Cardiac fibroblast (primary cell): ENCODE measurements at regions not wholly inside any gene's neighbourhood (a gene's known extent, or its start where the extent isn't known, plus 50 kb on each side); places are given as distances from the start of the nearest gene placed in this dataset.

ENCODE experiments used
- DNase-seq, 2 donors: peaks; one replicate each; pipeline versions ENCODE4 v3.0.0 to v3.0.0-alpha.2; 2010; ENCODE audit warnings: low read depth in 2 of 2
- H3K4me3 ChIP-seq, 2 donors: replicated peaks in 1 of 2; 1 replicate in 1 of 2; 2 replicates in 1 of 2; pipeline ENCODE4 v1.5.1; 2011; ENCODE audit warnings: low read depth in 2 of 2, low read length in 2 of 2, mild to moderate bottlenecking in 2 of 2, moderate library complexity in 1 of 2
- TF ChIP-seq, protein P1 (sequence below): IDR thresholded peaks from one replicate; pipeline ENCODE4 v1.5.1; 2011; ENCODE audit warnings: low read depth, mild to moderate bottlenecking, low read length, inconsistent platforms

DNA sequence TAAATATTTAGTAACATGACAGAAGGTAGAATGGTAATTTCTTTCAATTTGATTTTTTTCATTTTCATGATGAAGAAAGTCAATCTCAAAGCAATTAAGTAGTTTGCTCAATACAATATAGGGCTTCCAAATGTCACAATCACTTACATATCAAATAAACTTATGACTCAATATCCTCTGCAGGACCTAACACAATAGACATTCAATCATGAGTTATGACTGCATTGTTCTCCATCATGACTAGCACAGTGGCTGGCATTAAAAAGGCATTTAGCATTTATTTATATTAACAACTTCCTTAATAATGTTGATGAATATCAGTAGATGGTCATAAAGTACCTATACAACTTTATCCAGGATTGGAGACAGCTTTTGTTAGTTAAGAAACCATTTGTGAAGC lies 1499.6 kb downstream of the EFNA5 start:
- DNase-seq: peak; percentile 18 to 82
- TF ChIP-seq, protein P1, sequence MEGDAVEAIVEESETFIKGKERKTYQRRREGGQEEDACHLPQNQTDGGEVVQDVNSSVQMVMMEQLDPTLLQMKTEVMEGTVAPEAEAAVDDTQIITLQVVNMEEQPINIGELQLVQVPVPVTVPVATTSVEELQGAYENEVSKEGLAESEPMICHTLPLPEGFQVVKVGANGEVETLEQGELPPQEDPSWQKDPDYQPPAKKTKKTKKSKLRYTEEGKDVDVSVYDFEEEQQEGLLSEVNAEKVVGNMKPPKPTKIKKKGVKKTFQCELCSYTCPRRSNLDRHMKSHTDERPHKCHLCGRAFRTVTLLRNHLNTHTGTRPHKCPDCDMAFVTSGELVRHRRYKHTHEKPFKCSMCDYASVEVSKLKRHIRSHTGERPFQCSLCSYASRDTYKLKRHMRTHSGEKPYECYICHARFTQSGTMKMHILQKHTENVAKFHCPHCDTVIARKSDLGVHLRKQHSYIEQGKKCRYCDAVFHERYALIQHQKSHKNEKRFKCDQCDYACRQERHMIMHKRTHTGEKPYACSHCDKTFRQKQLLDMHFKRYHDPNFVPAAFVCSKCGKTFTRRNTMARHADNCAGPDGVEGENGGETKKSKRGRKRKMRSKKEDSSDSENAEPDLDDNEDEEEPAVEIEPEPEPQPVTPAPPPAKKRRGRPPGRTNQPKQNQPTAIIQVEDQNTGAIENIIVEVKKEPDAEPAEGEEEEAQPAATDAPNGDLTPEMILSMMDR: no peak
- H3K4me3 ChIP-seq: no peak overlapping the region

DNA sequence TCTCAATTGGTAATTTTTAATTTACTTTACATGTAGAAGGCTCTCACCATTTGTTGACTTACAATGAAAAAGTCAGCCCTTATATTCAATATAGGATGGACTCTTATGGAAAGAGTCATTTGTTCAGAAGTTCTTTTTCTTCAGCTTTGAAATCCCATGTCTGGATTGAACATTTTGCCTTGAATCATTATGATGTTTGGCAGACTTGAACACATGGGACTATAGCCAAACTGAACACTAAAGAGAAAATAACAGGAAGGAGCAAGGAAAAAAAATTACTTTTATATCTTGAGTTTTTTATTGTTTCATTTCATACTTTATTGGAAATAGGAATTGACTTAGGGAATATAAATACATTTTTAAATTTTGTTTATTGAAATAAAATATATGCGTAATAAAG lies 1503.0 kb downstream of the EFNA5 start:
- peak; percentile 35 to 46 for DNase-seq
- H3K4me3 ChIP-seq: no peak overlapping the region
- TF ChIP-seq, protein P1: no peak

DNA sequence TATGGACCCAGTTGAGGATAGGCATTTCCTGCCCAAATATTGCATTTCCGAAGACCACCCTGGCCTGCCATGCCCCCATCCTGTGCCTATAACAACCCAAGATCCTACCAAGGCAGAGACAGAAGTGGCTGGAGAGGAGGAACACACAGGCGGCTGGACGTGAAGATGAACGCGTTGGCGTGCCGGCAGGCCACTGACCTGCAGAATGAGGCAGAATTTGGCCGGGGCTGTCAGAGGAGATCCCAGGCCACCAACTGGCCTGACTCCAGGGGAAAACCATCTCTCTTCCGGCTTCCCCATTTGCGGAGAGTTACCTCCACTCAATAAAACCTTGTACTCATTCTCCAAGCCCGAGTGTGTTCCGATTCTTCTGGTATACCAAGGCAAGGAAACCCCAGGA lies 1507.5 kb downstream of the EFNA5 start:
- TF ChIP-seq, protein P1: no peak
- H3K4me3 ChIP-seq: no peak overlapping the region
- no peak for DNase-seq

DNA sequence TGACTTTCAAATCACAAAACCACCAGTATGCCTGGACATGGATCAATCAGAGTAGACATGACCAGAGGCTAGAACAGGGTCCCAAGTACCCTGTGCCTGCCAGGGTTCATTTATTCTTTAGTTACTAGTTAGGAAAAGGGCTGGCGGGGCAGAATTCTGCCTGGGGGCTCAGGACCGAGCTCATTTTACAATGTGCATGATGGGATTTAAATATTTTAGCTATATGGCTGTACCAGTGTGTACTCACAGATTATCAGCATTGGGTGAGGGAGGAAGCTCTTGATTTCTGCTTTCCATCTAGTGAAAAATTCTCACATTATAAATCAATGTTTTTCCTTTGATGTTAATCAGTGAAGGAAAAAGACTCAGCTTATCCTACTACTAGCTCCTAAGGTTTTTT lies 1511.1 kb downstream of the EFNA5 start:
- no peak overlapping the region for H3K4me3 ChIP-seq
- no peak for DNase-seq
- TF ChIP-seq, protein P1: no peak

DNA sequence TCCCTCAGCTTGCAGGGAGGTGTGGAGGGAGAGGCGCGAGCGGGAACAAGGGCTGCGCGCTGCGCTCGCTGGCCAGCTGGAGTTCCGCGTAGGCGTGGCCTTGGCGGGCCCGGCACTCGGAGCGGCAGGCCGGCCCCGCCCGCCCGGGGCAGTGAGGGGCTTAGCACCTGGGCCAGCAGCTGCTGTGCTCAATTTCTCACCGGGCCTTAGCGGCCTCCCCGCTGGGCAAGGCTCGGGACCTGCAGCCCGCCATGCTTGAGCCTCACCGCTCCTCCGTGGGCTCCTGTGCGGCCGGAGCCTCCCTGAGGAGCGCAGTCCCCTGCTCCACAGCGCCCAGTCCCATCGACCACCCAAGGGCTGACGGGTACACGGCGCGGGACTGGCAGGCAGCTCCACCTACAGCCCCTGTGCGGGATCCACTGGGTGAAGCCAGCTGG lies 1516.4 kb downstream of the EFNA5 start:
- TF ChIP-seq, protein P1: no peak
- no peak for DNase-seq
- no peak overlapping the region for H3K4me3 ChIP-seq

DNA sequence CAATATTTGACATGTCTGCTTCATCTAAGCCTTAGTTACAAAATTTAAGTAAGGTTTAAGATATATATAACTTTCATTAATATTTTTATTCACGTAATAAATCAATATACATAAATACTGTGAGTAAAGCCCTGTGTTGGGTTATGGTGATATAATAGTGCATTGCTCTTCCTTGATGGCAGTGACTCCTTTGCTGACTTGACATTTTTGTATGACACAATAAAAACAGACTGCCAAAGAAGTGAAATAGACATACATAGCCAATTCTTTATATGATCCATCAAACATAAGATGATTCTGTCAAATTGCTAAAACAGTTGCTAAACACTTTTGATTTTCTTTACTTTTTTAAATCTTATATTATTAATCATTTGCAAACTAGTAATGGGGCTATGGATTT lies 1518.2 kb downstream of the EFNA5 start:
- TF ChIP-seq, protein P1: no peak
- no peak overlapping the region for H3K4me3 ChIP-seq
- DNase-seq: no peak

DNA sequence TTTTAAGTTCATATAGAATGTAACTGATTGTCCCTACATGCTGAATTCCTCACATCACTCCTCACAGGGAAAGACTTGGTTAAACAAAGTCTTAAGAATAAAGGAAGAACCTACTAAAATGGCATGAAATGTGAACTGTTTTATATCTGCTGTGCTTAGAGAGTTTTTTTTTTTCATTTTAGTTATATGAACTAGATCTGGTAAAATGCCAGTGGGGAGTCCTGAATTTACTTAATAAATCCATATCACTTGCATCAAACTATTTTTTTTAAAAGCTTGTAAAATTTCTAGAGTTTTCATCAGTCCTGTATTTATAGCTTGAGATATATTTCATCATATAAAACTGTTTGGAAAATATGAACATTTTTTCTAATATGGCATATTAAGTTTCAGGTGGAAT lies 1528.6 kb downstream of the EFNA5 start:
- H3K4me3 ChIP-seq: no peak overlapping the region
- TF ChIP-seq, protein P1: no peak
- no peak for DNase-seq
